Testis (tissue), 2 donors: ENCODE measurements at regions not wholly inside any gene's neighbourhood (a gene's known extent, or its start where the extent isn't known, plus 50 kb on each side); places are given as distances from the start of the nearest gene placed in this dataset.

Source experiments
- CTCF ChIP-seq, 3 experiments: fragments of 450-650 bp in 2 of 3; fragments of 200-600 bp in 1 of 3; sonication (generic) in 1 of 3; IDR thresholded peaks; one replicate each; pipeline ENCODE4 v1.5.1; 2016 to 2019; ENCODE audit warnings: antibody characterized with exemption in 3 of 3, mild to moderate bottlenecking in 2 of 3, moderate library complexity in 1 of 3
- POLR2A ChIP-seq: fragments of 450-650 bp; IDR thresholded peaks from one replicate; pipeline ENCODE4 v1.6.1; 2017; ENCODE audit warnings: antibody characterized with exemption, mild to moderate bottlenecking, moderate library complexity

DNA sequence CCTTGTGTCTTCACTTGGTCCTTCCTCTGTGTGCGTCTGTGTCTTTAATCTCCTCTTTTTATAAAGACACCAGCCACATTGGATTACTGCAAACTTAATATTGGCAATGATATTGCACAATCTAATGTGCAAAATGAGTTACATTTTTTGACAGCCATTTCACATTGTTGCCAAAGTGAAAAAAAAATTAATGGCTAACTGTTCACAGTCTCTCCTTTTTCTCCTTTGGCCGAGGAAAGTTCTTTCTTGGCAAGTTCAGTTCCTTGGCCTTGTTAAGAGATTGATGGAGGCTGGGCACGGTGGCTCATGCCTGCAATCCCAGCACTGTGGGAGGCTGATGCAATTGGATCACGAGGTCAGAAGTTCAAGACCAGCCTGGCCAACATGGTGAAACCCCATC is 62.2 kb upstream of the ZNF280D start:
- TF ChIP-seq CTCF (IDR thresholded peaks at IDR 0.05) (no peak), POLR2A (no peak)
